Skin epidermis (tissue), 12 donors: ENCODE measurements at regions not wholly inside any gene's neighbourhood (a gene's known extent, or its start where the extent isn't known, plus 50 kb on each side); places are given as distances from the start of the nearest gene placed in this dataset.

Experiments used
- H3K27ac ChIP-seq, 21 experiments: fragments of 200-600 bp; sonication (generic) in 11 of 21; one replicate each; pipeline ENCODE4 v1.5.0; 2020; ENCODE audit warnings: mild to moderate bottlenecking in 3 of 21, inconsistent platforms in 2 of 21, moderate library complexity in 2 of 21
- H3K4me3 ChIP-seq, 7 experiments: fragments of 200-600 bp; sonication (generic) in 2 of 7; one replicate each; pipeline ENCODE4 v1.5.0; 2020; ENCODE audit warnings: inconsistent platforms in 2 of 7, mild to moderate bottlenecking in 2 of 7, moderate library complexity in 1 of 7

GRCh38 chr9:28342815-28343338, 769.6 kb upstream of the C9orf72 start:
- Histone ChIP-seq H3K27ac (no peak overlapping the region), H3K4me3 (no peak overlapping the region)

- Histone ChIP-seq H3K27ac (no peak overlapping the region), H3K4me3 (no peak overlapping the region)
Measured at GRCh38 chr9:28363151-28363562, 789.9 kb upstream of the C9orf72 start.

- H3K4me3 ChIP-seq: no peak overlapping the region
Measured at GRCh38 chr9:28365020-28365640, 791.8 kb upstream of the C9orf72 start.

GRCh38 chr9:28365728-28366127, 792.4 kb upstream of the C9orf72 start:
- Histone ChIP-seq H3K4me3 (no peak overlapping the region), H3K27ac (no peak overlapping the region)

More at GRCh38 chr9:28365020-28365640, 791.8 kb upstream of the C9orf72 start:
- H3K27ac ChIP-seq: no peak overlapping the region

- H3K27ac ChIP-seq: no peak overlapping the region
- no peak overlapping the region for H3K4me3 ChIP-seq
Measured at GRCh38 chr9:28378231-28378630, 805.0 kb upstream of the C9orf72 start.

- H3K27ac ChIP-seq: no peak overlapping the region
- H3K4me3 ChIP-seq: no peak overlapping the region
Measured at GRCh38 chr9:28379082-28379481, 805.8 kb upstream of the C9orf72 start.

GRCh38 chr9:28389411-28389810, 816.1 kb upstream of the C9orf72 start:
- Histone ChIP-seq H3K27ac (no peak overlapping the region), H3K4me3 (no peak overlapping the region)

- no peak overlapping the region for H3K4me3 ChIP-seq
- no peak overlapping the region for H3K27ac ChIP-seq
Measured at GRCh38 chr9:28394774-28395173, 821.5 kb upstream of the C9orf72 start.

GRCh38 chr9:28396058-28396457, 822.8 kb upstream of the C9orf72 start:
- Histone ChIP-seq H3K4me3 (no peak overlapping the region), H3K27ac (no peak overlapping the region)

GRCh38 chr9:28407351-28407750, 834.1 kb upstream of the C9orf72 start:
- no peak overlapping the region for H3K27ac ChIP-seq
- no peak overlapping the region for H3K4me3 ChIP-seq

- H3K4me3 ChIP-seq: no peak overlapping the region
- H3K27ac ChIP-seq: no peak overlapping the region
Measured at GRCh38 chr9:28409919-28410318, 836.6 kb upstream of the C9orf72 start.

GRCh38 chr9:28410411-28410810, 837.1 kb upstream of the C9orf72 start:
- H3K4me3 ChIP-seq: no peak overlapping the region
- no peak overlapping the region for H3K27ac ChIP-seq

- Histone ChIP-seq H3K27ac (no peak overlapping the region), H3K4me3 (no peak overlapping the region)
Measured at GRCh38 chr9:28413471-28413870, 840.2 kb upstream of the C9orf72 start.

GRCh38 chr9:28423255-28423654, 850.0 kb upstream of the C9orf72 start:
- no peak overlapping the region for H3K27ac ChIP-seq
- H3K4me3 ChIP-seq: no peak overlapping the region

GRCh38 chr9:28435456-28435855, 862.2 kb upstream of the C9orf72 start:
- Histone ChIP-seq H3K27ac (no peak overlapping the region), H3K4me3 (no peak overlapping the region)

GRCh38 chr9:28439688-28440087, 866.4 kb upstream of the C9orf72 start:
- no peak overlapping the region for H3K27ac ChIP-seq
- no peak overlapping the region for H3K4me3 ChIP-seq

GRCh38 chr9:28443461-28443860, 870.2 kb upstream of the C9orf72 start:
- no peak overlapping the region for H3K4me3 ChIP-seq
- no peak overlapping the region for H3K27ac ChIP-seq

GRCh38 chr9:28444637-28445036, 871.4 kb upstream of the C9orf72 start:
- H3K4me3 ChIP-seq: no peak overlapping the region

GRCh38 chr9:28445211-28445610, 871.9 kb upstream of the C9orf72 start:
- Histone ChIP-seq H3K4me3 (no peak overlapping the region), H3K27ac (no peak overlapping the region)

More at GRCh38 chr9:28444637-28445036, 871.4 kb upstream of the C9orf72 start:
- no peak overlapping the region for H3K27ac ChIP-seq

- H3K27ac ChIP-seq: no peak overlapping the region
- no peak overlapping the region for H3K4me3 ChIP-seq
Measured at GRCh38 chr9:28453918-28454317, 880.6 kb upstream of the C9orf72 start.

- H3K27ac ChIP-seq: no peak overlapping the region
Measured at GRCh38 chr9:28456861-28457260, 883.6 kb upstream of the C9orf72 start.

More at GRCh38 chr9:28456861-28457260, 883.6 kb upstream of the C9orf72 start:
- no peak overlapping the region for H3K4me3 ChIP-seq
